ENCODE measurements at regions not wholly inside any gene's neighbourhood (a gene's known extent, or its start where the extent isn't known, plus 50 kb on each side); places are given as distances from the start of the nearest gene placed in this dataset.

DNA sequence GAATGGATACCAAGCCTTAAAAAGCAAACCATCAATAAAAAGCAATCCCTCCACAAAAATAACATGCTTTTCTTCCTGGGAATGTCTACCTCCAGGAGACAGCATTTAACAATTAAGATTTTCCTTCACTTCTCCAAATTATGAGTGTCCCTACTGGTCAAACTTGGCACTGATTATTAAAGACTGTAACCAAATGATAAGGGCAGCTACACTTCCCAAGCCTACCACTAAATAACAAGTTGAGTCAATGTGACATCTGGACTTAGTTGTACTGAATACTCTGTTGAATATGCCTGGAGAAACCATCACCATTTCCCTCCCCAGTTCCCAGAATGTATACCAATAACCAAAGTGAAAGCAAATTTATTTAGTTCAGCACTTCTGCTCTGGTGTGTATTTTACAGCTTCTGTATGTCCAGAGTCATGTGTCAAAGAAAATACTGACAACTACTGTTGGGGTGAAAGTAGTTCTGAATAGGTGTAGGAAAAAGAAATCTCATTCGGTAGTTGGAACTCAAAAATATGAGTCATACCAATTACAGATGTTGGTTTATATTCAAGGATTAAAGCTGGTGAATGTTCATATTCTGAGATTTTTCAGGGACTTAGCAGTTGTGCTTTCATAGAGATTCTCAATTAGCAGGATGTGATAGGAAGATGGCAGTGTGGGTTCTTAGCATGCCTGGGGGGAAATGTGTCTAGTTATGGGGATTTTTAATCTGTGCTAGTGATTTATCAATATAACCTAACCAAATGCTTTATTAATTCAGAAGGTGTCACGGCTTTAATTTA is 1291.6 kb upstream of the GYPC start:
- no peak for ATAC-seq
- Histone ChIP-seq H3K4me2 (no peak overlapping the region), H3K9me2 (ENCODE audit: insufficient read depth) (peaks cover 3% of the 10 kb centered on the region; the same call in 1 of the 2 replicates), H3K4me1 (ENCODE audit: insufficient read depth) (no peaks in the 10 kb centered on the region), H3F3A (replicated peaks; ENCODE audit: low read depth) (no peaks in the 10 kb centered on the region), H4K20me1 (replicated peaks; ENCODE audit: insufficient read depth) (no peaks in the 10 kb centered on the region), H3K27me3 (ENCODE audit: insufficient read depth) (no peaks in the 10 kb centered on the region), H3K27ac (ENCODE audit: low read depth) (no peak overlapping the region), H2AFZ (no peak overlapping the region), H3K36me3 (ENCODE audit: insufficient read depth) (no peaks in the 10 kb centered on the region; the same call in 1 of the 2 replicates), H3K4me3 (no peak overlapping the region), H3K79me2 (replicated peaks; ENCODE audit: insufficient read depth) (no peaks in the 10 kb centered on the region)
- H3K4me3 Mint-ChIP-seq: no peak overlapping the region
- no peak overlapping the region for H3K27ac Mint-ChIP-seq
- peaks cover 4% of the 10 kb centered on the region; the same call in 2 of the 3 replicates for H3K9me3 Mint-ChIP-seq
- no peaks in the 10 kb centered on the region for H3K4me1 Mint-ChIP-seq
- DNase-seq (ENCODE audit: low spot score): no peak
- no peaks in the 10 kb centered on the region for H3K27me3 Mint-ChIP-seq (ENCODE audit: insufficient read depth, low read depth, poor library complexity)
- no peak for TF ChIP-seq STAT1 (IDR thresholded peaks at IDR 0.05; ENCODE audit: unreplicated experiment)
- TF ChIP-seq ZNF462 (CRISPR knock-in tag; IDR thresholded peaks at IDR 0.05): no peak
- TF ChIP-seq POLR2AphosphoS5 (IDR thresholded peaks at IDR 0.05; ENCODE audit: low read depth): no peak
- TF ChIP-seq EZH2 (IDR thresholded peaks at IDR 0.05; ENCODE audit: low read depth, unreplicated experiment): no peak
- no peak for TF ChIP-seq ZNF114 (CRISPR knock-in tag; IDR thresholded peaks at IDR 0.05)
- TF ChIP-seq ZNF331 (CRISPR knock-in tag; IDR thresholded peaks at IDR 0.05; ENCODE audit: low read depth): no peak
- no peak for TF ChIP-seq EZH2phosphoT487 (IDR thresholded peaks at IDR 0.05; ENCODE audit: unreplicated experiment)
- no peak for TF ChIP-seq NANOG (IDR thresholded peaks at IDR 0.05; ENCODE audit: borderline replicate concordance)
- no peak for TF ChIP-seq JUNB (IDR thresholded peaks at IDR 0.05; ENCODE audit: unreplicated experiment)
- TF ChIP-seq CTCF (conservative IDR thresholded peaks at IDR 0.05; ENCODE audit: low read depth in 2 of 2): no peak; a peak in 1 of 4 replicates
- no peak for TF ChIP-seq CREB1 (CRISPR knock-in tag; IDR thresholded peaks at IDR 0.05; ENCODE audit: low read depth)
- TF ChIP-seq REST (IDR thresholded peaks at IDR 0.05; ENCODE audit: unreplicated experiment): no peak
- TF ChIP-seq, protein P1, sequence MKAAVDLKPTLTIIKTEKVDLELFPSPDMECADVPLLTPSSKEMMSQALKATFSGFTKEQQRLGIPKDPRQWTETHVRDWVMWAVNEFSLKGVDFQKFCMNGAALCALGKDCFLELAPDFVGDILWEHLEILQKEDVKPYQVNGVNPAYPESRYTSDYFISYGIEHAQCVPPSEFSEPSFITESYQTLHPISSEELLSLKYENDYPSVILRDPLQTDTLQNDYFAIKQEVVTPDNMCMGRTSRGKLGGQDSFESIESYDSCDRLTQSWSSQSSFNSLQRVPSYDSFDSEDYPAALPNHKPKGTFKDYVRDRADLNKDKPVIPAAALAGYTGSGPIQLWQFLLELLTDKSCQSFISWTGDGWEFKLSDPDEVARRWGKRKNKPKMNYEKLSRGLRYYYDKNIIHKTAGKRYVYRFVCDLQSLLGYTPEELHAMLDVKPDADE (IDR thresholded peaks at IDR 0.05): no peak
- H3K36me3 Mint-ChIP-seq (ENCODE audit: low read depth): no peaks in the 10 kb centered on the region
